DMS 273 (cell line): ENCODE measurements at regions not wholly inside any gene's neighbourhood (a gene's known extent, or its start where the extent isn't known, plus 50 kb on each side); places are given as distances from the start of the nearest gene placed in this dataset.
"Not testable (repeated sequence)": the region's sequence is repeated elsewhere in the genome, so short reads cannot be mapped to it uniquely, and the experiment has no call there.

Source experiments
- DNase-seq: peaks from one replicate; lab custom pipeline; 2025; ENCODE audit not compliant: unreplicated experiment; lab: John Stamatoyannopoulos, UW

DNA sequence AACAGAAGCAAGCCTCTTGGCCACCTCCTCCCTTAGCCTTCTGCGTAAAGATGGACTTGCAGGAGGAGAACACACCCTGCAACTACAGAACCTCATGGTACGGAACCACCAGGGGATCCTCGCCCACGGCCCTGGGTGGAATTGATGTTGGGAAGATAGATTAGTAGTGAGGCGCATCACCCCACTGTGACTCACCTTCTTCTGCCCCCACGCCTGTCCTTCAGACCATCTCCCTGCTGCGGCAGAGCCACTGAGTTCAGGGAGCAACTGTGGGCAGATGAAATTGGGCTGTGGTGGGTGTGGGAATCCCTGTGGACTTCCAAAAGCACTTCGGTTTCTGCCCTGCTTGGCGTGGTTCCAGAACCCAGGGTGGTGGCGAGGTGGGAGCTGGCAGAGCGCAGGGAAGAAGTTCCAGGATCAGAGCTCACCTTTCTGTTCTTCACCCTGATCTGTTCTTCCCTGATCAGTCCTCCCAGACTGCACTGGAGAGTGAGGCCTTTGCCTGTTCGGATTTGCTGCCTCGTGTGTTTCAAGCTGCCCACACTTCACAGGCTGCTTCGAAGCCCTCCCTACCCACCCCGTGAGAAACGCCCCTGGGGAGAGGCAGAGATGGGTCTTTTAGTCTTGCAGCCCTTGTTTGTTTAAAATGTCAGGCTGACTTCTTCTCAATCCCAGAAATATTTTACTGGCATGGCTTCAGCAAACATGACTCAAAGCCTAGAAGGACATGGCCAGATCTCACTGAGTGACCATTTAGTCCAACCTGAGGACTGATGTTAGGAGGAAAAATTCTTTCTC lies 92.8 kb upstream of the MLN start:
- peak; percentile 16 for DNase-seq

DNA sequence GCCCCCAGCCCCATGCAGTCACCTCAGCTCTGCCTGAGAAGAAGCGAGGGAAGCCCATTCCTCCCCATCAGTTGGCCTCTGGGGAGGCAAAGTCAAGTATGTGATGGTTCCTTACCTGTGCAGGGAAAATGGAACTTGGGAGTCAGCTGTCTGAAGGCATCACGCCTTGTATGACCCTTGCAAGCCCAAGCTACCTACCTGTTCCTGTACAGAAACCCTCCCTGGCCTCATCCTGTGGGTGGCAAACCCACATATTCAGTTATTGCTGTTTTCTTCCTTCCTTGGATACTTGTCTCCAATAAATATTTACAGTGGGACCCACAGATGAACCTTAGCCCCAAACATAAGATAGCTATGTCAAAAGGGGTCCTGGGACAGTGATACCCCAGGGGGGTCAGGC lies 92.2 kb upstream of the MLN start:
- no peak for DNase-seq

DNA sequence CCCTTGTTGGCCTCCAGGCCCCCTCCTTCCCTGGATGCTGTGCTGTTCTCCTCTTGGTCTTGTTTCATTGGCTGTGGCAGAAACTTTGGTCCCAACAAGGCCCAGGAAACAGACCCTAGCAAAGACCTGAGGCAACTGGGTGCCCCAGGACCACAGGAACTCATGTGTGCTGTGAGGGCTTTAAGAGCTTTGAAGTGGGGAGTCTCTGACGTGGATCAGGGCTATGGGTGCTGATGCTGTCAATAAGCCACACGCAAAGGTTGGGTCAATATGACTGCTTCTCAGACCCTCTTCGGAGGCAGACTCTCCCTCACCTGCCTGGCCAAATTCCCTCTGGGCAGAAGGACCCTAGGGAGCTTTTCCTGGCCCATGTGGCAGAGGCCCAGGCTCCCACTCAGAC lies 91.5 kb upstream of the MLN start:
- DNase-seq: no peak

DNA sequence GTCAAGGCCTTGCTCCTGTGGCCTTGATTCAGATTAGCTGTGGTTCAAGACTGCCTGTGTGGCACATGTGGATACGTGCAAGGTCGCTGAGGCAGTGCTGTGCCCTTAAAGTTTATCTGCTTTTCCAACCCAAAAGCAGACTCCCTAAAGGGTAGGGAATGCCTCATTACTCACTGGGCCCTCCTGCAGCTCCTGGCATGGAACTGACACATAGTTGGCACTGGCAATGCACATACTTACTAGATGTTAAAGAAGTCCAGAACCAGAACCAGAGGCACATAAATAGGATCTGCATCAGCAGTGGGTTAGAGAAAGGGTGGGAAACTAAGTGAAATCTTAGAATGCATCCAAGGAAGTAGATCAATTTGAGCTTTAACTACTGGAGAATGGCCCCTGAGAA lies 90.6 kb upstream of the MLN start:
- DNase-seq: no peak

DNA sequence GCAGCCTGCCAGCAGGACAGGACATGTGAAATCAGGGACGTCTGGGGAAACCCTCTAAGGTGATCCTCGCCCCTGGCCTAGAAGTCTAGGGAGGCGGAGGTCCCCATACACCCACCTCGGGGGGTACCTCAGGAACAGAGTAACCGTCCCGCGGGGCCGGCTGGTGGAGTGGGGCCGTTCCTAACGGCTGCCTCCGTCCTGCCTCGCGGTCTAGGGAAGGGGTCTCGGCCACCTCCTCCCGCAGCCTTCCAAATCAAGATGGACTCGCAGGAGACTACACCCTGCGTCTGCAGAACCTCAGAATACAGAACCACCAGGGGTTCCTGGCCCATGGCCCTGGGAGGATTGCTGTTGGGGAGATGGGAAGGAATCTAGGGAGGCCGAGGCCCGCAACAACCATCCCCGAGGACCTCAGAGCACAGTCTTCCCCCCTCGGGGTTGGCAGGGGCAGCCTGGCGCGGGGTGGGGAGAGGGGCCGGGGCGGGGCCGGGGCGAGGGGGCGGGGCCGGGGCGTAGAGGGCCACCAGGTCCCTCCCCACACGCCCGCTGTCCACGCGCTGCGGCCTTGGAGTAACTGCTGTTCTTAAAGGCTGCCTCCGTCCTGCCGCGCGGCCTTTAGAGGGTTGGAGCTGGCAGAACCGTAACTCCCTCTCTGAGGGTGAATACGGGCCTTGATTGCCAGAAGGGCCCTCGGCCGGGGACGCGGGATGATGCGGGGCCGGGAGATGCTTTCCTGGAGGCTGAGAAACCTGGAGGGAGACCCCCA lies 89.0 kb upstream of the MLN start:
- DNase-seq: no peak

DNA sequence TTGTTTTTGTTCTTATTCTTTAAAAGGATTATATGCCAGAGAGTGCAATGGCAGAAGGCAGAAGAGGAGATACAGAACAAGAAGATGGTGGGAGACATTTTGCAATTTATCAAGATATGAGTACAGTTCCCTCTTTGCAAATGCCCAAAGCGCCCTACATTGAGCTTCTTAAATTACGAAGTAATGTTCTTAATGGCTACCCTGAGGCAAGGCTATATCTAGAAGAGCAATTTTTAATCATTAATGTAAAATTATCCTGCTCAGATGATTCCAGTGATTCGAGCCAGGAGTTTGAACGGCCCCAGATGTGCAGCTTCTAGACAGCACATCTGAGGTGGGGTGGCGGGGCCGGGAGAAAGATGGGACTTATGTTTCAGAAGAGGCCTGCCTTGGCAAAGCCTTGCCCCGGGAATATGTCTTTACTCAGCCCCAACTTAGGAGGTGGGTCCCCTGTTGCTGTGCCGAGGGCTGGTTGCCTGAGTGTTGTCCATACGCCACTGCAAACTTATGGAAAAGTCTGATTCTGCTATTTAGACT lies 84.9 kb upstream of the MLN start:
- DNase-seq: no peak

DNA sequence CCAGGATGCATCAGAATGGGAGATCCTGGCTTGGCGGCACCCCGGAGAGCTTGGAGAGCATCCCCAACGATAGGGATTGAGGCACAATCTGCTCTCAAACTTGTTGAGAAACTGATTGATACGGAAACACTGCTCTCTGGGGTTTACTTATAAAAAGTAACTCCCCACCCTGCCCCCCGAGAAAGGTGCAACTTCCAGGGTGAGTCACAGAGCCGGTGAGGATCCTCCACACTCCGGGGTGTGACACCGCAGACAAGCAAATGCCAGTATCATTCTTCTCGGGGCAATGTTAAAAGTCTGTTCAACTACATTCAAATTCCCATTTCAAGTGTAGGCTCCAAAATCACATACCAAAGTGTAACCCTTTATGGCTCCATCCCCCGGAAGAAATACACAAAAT lies 84.4 kb upstream of the MLN start:
- DNase-seq: no peak

DNA sequence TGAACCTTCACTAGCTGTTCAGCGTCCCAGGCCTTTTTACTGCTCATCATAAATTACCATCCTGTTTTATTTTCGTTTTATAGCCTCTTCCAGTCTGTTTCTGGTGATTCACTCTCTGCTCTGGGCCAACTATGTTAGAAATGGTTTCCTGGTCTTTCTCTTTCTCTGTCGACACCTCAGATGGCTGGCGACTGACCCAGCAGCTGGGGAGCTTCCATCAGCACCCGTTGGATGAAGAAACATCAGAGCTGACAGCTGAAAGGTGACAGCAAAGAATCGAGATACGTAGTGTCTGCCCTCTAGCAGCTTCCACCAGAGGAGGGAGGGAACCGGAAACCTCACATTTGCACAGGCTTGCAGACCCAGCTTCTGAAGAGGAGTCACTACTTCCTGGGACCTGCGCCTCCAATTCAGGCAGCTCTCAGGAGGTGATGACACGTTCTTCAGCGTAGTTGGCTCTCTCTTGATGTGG lies 82.9 kb upstream of the MLN start:
- no peak for DNase-seq

DNA sequence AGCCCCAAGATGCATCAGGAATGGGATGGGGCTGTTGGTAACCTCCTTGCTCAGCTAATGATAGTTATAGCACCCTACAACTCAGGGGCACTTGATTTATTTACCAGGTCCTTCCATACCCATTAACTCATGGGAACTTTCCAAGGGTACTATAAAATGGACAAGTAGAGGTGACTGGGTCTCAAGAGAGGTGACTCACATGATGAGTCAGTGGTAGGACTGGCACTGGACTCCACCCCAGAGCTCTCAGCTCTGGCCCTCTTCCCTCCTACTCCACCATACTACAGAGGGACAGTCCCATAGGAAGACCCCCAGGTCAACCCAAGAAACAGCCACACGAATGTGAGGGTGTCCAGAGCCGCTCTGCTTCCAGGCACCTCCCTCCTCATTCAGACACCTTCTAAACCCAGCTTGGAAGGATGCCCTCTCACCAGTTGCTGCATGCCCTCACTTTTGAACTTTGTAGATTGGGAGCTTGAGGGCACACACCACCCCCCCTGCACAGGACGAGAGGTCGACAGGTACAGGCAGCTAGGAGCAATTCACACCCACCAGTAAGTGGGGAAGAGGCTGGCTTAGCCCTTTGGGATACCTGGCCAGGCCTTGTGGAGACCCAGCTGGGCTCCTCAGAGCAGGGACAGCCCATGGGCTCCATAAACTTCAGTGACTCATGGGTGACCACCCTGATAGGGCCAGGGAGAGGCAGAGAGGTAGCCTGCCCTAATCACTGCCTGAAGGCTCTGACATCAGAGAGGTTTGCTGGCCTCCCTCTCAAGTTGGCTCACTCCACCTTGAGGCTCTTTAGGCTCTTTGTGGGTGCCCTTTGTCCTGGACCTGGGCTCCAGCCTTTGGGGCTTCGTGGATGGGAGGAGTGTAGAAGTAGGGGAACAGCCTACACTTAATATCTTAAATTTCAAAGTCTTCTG lies 81.6 kb upstream of the MLN start:
- no peak for DNase-seq

DNA sequence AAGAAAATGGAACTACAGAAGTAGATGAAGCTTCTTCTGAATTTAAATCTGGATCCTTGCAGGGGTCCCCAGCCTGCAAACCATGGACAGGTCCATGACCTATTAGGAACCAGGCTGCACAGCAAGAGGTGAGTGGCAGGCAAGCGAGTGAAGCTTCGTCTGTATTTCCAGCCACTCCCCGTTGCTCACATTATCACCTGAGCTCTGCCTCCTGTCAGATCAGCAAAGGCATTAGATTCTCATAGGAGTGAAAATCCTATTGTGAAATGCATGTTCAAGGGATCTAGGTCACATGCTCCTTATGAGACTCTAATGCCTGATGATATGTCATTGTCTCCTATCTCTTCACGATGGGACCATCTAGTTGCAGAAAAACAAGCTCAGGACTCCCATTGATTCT lies 79.8 kb upstream of the MLN start:
- not testable (repeated sequence) for DNase-seq

DNA sequence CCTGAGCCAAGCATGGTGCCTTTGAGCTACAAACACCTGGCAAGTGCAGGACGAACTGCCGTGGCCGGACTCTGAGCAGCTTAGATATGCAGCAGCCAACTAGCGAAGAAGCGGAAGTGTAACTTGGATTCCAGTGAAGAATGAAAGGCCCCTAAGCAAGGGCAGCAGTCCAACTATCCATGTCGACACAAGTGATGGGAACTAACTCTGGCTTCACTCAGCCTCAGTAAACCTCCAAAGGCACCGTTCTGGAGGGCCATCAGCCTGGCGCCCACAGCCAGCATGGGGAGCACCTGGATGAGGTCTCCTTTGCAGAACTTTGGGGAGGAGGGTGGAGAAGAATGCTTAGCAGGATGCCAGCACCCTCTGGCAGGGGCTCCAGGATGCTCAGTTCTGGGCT lies 78.4 kb upstream of the MLN start:
- no peak for DNase-seq

DNA sequence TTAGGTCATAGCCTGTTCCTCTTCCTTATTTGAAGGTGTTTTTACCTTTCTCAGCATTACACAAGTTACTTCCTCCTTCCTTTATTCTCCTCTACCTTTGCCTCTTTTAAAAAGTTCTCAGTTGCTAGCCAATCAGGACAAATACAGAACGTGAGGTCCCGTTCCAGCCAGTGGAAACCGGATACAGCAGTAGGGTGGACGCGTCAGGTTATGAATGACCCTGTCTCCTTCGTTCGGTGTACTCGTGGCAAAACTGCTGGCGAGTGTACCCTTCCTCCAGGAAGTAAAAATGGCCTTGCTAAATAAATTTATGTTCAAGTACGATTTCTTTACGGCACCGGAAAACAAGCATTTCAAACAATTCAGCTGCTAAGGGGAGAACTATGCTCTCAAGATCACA lies 77.0 kb upstream of the MLN start:
- DNase-seq: no peak

DNA sequence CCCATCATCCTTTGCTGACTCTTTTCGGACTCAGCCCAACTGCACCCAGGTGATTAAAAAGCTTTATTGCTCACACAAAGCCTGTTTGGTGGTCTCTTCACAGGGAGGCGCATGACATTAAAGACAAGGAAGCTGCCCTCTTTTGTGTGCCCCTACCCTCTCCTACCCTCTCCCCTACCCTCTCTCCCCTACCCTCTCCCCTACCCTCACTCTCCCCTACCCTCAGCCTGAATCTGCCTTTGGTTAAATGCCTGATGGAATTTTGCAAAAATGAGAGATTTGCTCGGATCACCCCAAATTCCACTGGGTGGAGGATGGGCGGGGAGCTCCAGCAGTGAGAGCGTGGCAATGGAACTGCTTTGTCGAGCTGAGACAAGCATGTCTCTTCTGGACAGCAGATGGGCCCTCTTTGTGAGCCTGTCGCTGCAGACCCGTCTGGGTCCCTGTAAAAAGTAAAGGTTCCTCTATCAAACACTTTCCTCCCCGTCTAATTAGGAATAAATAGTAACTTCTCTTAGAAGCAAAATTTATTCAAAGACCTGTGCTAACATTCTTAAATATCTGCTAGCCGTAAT lies 76.4 kb upstream of the MLN start:
- DNase-seq: no peak

DNA sequence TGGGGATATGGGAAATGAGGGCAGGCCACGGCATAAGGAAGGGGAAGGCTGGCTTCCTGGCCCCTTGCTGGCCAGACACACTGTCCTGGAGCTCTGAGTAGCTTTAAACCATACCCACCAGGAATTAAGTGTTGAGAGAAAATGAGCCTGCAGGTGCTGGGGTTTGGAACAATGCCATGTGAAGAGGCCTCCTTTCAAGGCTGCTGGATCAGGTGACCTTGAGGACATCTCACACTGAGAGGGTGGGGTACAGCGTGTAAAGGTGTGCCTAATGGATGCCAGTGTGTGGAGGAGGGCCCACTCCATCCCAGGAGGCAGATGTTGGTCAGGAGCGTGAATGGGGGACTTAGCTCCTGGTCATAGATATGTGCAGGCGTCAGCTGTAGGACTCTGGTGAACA lies 74.8 kb upstream of the MLN start:
- no peak for DNase-seq

DNA sequence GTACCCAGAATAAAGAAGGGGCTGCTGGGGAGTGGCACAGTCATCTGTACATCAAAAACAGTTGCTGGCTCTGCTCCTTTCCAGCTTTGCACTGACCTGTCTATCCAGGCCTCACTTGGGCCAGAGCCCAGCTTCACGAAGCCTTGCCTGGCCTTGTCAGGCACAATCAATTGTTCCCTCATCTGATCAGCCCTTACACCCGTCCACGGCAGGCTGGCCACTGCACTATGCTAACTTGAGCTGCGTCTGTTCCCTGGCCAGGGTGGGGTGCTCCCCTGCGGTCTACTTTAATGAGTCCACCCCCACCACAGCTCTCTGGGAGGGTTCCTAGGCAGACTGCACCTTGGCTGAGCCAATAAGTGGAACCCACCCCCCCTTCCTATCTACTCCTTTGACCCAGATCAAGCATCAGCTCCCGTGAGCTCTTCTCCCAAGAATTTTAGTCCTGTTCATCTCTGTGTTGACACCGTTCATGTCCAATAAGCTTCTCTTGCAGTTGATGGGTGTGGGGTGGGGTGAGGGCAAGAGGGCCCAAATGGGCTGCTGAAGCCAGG lies 74.3 kb upstream of the MLN start:
- DNase-seq: no peak

DNA sequence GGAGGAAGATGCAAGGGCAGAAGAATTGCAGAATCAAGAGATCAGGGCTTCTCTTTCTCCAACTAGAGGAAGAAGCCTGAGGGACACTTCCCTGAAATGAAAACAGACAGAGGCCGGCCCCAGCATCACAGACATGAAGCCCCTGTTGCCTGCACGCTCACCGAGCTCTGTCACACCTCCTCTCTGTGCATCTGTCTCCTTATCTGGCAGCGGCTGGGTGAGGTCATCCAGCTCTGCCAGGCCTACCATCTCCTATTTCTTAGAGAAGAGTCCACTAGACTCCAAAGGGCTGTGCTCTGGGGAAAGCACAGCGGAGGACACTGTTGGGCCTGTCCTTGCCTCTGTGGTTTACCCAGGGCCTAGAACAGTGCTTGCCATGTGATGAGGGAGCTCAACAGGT lies 71.9 kb upstream of the MLN start:
- DNase-seq: peak; percentile 86

DNA sequence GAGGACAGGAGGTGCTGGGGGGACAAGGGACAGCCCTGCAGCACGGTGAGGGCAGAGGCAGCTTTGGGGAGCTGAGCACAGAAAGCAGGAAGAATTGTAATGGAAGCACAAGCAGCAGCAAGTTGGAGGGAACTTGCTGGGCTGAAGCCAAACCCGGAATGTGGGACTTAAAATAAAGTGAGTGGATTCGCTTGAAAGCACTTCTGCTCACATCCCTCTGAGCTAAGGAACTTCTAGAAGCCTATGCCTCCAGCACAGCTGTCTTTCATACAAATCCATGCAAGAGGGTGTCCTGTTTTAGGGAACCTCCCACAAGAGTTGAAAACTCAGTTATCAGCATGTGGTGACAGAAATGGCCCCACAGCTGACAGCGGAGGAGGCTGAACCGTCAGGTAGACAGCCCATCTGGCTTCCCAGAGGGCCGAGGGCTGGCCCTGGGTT lies 71.4 kb upstream of the MLN start:
- DNase-seq: peak; percentile 79

DNA sequence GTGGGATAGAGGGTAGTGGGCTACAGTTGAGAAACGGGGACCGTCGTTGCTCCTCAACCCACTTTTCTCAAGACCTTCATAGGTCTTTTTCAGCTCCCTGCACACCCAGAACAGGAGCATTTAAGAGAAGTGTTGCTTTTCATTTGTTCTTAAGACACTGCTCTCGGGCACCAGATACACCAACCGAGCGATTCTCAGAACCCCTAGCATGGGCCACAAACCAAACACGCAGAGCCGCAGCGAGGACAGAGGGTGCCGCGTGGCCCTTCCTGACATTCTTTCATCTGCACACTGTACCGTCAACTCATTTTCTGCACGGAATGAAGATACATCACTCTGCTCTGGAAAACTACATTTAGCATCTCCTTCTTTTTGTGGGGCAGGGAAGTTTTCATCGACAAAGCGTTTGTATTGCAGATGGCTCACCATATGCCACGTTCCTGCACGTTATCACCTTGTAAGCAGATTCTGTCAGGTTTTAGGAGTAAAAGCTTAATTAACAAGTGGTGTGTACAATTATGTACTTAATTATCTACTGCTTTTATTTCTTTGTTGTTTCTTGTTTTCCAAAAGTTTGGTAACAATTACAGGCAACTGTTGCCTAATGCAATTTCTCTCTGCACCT lies 70.4 kb upstream of the MLN start:
- DNase-seq: peak; percentile 66

DNA sequence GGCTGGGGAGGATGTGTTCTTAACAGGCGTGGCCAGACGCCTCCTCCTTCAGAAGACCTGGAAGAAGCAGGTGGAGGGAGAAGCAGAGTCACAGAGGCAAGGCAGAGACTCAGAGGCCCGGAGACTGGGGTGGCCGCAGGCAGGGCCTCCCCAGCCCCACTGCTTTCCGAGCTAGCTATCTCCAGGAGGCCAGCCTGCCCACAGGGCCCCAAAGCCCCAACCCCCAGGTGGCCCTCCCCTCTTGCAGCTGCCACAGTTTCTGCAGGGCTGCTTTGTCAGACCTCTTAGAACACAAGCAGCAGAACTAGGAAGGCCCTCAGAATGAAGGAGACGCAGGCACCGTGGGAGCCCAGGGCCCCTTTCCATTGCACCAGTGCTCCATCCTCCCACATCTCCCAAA lies 69.0 kb upstream of the MLN start:
- DNase-seq: peak; percentile 22

DNA sequence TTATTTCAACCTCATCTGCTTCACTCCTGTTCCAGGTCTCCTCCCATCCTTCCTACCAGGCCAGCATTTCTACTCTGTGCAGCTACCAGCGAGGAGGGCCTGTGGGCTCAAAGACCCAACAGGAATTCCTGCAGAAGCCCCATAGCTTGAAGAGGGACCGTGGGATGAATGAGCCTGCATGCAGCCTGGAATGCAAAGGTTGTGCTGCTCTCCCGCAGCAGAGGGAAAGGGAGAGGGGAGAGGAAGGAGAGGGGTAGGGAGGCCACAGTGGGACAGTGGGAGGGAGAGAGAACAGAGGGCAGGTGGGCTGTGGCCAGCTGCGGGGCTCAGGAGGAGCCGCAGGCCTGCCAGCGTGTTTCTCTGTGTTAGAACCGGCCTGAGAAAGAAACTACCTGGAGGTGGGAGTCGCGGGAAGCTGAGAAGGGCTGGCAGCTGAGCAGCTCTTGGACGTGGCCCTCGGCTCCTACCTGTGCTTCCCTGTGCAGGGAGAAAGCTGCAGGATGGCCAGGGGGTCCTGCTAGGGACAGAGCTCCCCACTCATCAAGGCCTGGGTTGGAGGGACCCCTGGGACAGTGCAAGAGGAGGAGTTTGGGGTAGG lies 66.1 kb upstream of the MLN start:
- DNase-seq: no peak
